Kidney (tissue), 13 donors: ENCODE measurements at regions not wholly inside any gene's neighbourhood (a gene's known extent, or its start where the extent isn't known, plus 50 kb on each side); places are given as distances from the start of the nearest gene placed in this dataset.

Source experiments
- DNase-seq, 5 donors: peaks; one replicate each; pipeline ENCODE4 v3.0.0-alpha.2; 2013 to 2020
- FAIRE-seq: peaks from 2 replicates; lab custom pipeline; 2012; peaks lifted over from hg19 to GRCh38; lab: Jason Lieb, UNC
- H3K27ac ChIP-seq, 2 donors: one replicate each; pipeline ENCODE4 v1.7.0; 2013; ENCODE audit warnings: low read depth in 2 of 2, low read length in 2 of 2, inconsistent platforms in 1 of 2
- H3K27me3 ChIP-seq: one replicate; pipeline ENCODE4 v1.7.1; 2013; ENCODE audit warnings: low read length, inconsistent platforms; ENCODE audit not compliant: control insufficient read depth, insufficient read depth
- H3K36me3 ChIP-seq, 3 donors: one replicate each; pipeline versions ENCODE4 v1.7.0 to v1.7.1; 2013; ENCODE audit warnings: low read length in 3 of 3, control low read depth in 1 of 3, inconsistent platforms in 1 of 3; ENCODE audit not compliant: insufficient read depth in 3 of 3, control insufficient read depth in 2 of 3
- H3K4me1 ChIP-seq, 3 donors: one replicate each; pipeline versions ENCODE4 v1.7.0 to v1.7.1; 2013; ENCODE audit warnings: low read length in 3 of 3, inconsistent platforms in 1 of 3, low read depth in 1 of 3; ENCODE audit not compliant: control insufficient read depth in 2 of 3, insufficient read depth in 2 of 3
- H3K4me3 ChIP-seq, 3 donors: one replicate each; pipeline versions ENCODE4 v1.7.0 to v1.8.1; 2013; ENCODE audit warnings: low read length in 3 of 3, control low read depth in 1 of 3, inconsistent platforms in 1 of 3
- H3K9ac ChIP-seq, 3 donors: one replicate each; pipeline versions ENCODE4 v1.7.0 to v1.7.1; 2013; ENCODE audit warnings: low read length in 3 of 3, control low read depth in 1 of 3, inconsistent platforms in 1 of 3
- H3K9me3 ChIP-seq, 3 donors: one replicate each; pipeline versions ENCODE4 v1.7.0 to v1.7.1; 2013; ENCODE audit warnings: low read length in 3 of 3, control low read depth in 1 of 3, inconsistent platforms in 1 of 3; ENCODE audit not compliant: control insufficient read depth in 2 of 3, insufficient read depth in 1 of 3
- intact Hi-C: fragments of 100-400 bp; cut with DNase I; formaldehyde crosslinking; loops from one replicate; pipeline ENCODE4 v1.11.1; 2022
- TF ChIP-seq, protein P1 (sequence below): IDR thresholded peaks from 3 replicates; pipeline ENCODE4 v1.5.1; 2012; ENCODE audit warnings: mild to moderate bottlenecking, moderate library complexity, borderline replicate concordance; ENCODE audit not compliant: insufficient read depth; ENCODE audit errors: extremely low read depth
- donor health status: control.
- donor health status: control.
- donor health status: control.
- donor health status: control.
- donor health status: control.
- donor health status: DM: yes; HTN: yes; CAD: no.
- donor health status: Normal renal cell carcinoma (clear cell type).

DNA sequence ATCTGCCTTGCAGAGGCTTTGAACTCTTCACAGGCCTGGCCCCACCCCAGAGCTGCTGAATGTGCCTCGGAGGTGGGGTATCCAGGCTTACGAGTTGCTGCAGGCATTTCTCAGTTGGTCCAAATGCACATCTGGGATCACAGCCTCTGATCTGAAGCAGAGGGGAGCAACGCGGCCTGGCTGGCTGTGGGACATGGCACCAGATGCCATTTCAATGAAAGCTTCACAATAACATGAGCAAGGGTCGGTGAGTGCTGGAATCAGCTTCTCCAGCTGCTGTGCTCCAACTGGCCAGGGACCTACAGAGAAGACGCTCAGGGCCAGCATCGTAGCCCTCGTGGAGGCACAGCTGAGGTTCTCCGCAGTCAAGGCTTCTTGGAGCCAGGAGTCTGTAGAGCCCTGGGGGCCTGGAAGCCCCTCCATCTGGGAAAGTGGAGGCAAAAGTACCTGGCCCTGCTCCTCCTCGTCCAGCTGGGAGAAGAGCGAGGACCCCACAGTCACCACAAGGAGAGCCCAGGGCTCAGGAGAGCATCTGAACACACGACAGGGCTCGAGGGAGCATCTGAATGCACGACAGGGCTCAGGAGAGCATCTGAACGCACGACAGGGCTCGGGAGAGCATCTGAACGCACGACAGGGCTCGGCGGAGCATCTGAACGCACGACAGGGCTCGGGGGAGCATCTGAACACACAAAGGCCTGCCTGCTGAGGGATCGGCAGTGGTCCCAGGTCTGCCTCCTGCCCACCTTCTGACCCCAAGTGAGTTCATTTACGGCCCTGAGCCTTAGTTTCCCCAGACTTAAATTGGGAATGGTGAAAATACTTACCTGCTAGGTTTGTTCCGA is 165.2 kb downstream of the DLL1 start:
- H3K9me3 ChIP-seq, result peaks cover 0 to 4% (median 0%) of the 10 kb centered on the region in 3 donors
- intact Hi-C loops, result no loop called here
- H3K36me3 ChIP-seq, result no peaks in the 10 kb centered on the region
- no peak overlapping the region for H3K4me3 ChIP-seq
- peaks cover 0 to 2% (median 0%) of the 10 kb centered on the region in 3 donors for H3K4me1 ChIP-seq
- H3K27ac ChIP-seq, result no peak overlapping the region
- DNase-seq, result peak in 3 of 5 donors; percentile 8 to 45 (median 33)
- H3K9ac ChIP-seq, result no peak overlapping the region
- TF ChIP-seq, protein P1, sequence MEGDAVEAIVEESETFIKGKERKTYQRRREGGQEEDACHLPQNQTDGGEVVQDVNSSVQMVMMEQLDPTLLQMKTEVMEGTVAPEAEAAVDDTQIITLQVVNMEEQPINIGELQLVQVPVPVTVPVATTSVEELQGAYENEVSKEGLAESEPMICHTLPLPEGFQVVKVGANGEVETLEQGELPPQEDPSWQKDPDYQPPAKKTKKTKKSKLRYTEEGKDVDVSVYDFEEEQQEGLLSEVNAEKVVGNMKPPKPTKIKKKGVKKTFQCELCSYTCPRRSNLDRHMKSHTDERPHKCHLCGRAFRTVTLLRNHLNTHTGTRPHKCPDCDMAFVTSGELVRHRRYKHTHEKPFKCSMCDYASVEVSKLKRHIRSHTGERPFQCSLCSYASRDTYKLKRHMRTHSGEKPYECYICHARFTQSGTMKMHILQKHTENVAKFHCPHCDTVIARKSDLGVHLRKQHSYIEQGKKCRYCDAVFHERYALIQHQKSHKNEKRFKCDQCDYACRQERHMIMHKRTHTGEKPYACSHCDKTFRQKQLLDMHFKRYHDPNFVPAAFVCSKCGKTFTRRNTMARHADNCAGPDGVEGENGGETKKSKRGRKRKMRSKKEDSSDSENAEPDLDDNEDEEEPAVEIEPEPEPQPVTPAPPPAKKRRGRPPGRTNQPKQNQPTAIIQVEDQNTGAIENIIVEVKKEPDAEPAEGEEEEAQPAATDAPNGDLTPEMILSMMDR, result no peak
- no peaks in the 10 kb centered on the region for H3K27me3 ChIP-seq
- FAIRE-seq, result no peak

DNA sequence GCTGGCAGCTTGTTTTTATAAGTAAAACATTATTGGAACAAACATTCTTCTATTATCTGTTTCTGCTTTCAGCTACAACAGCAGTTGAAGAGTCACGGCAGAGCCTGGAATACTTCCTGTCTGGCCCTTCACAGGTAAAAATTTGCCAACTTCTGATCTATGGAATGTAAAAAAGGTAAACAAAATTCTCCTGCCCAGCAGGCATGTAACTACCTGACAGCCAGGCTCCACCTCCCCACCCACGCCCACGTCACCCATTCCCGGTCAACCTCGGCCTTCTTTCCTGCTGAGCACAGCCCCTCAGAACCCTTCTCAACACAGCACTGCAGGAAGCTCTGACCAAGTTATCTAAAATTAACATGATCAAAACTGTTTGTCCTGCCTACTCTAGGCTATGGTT is 166.0 kb downstream of the DLL1 start:
- FAIRE-seq, result no peak
- peak in 4 of 5 donors; percentile 27 to 46 (median 40) for DNase-seq
- H3K9me3 ChIP-seq, result peaks cover 0 to 5% (median 0%) of the 10 kb centered on the region in 3 donors

DNA sequence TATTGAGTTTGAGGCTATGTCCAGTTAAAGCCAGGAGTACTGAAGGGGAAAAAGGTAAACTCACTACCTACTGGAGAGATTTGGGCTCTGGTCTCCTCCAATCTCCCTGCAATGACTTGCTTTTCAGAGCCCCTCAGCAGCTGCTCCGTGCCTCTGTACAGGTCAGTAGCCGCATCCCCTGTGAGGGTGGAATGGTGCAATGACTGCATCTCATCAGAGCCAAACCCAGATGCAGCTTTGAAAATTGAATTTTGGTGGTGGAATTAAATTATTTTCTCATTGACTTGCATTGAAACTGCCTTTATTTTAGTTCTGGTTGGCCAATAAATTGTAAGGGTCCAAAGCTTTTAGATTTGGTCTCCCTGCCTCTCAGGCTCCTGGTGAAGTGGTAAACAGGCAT is 166.7 kb downstream of the DLL1 start:
- intact Hi-C loops, result no loop called here
- TF ChIP-seq, protein P1, result no peak
- H3K27me3 ChIP-seq, result no peaks in the 10 kb centered on the region
- peaks cover 1 to 5% (median 3%) of the 10 kb centered on the region in 3 donors for H3K9me3 ChIP-seq
- no peak overlapping the region for H3K4me3 ChIP-seq
- no peaks in the 10 kb centered on the region for H3K36me3 ChIP-seq
- no peak overlapping the region for H3K27ac ChIP-seq
- FAIRE-seq (no peak), DNase-seq (peak in 1 of 5 donors; percentile 25)
- H3K9ac ChIP-seq, result no peak overlapping the region
- no peaks in the 10 kb centered on the region for H3K4me1 ChIP-seq

More for the DNA sequence above, 166.0 kb downstream of the DLL1 start:
- Histone ChIP-seq H3K36me3 (no peaks in the 10 kb centered on the region), H3K9ac (no peak overlapping the region), H3K4me1 (peaks cover 0 to 2% (median 0%) of the 10 kb centered on the region in 3 donors), H3K27me3 (no peaks in the 10 kb centered on the region), H3K27ac (no peak overlapping the region), H3K4me3 (no peak overlapping the region)
- TF ChIP-seq, protein P1, result no peak
- intact Hi-C loops, result no loop called here
